Activated T-cell treated with anti-CD3 and anti-CD28 coated beads, Interleukin-2, amount 50 U/mL, for 48 hours (primary cell): ENCODE measurements at regions not wholly inside any gene's neighbourhood (a gene's known extent, or its start where the extent isn't known, plus 50 kb on each side); places are given as distances from the start of the nearest gene placed in this dataset.

ENCODE experiments used
- DNase-seq, 2 experiments: peaks; one replicate each; pipeline ENCODE4 v3.0.0-alpha.2; 2020

- DNase-seq = no peak
These were observed 70.1 kb upstream of the TMLHE start for GRCh38 chrX:155682834-155683233.

- no peak for DNase-seq
These were observed 67.0 kb upstream of the TMLHE start for GRCh38 chrX:155679715-155680114.

GRCh38 chrX:155673338-155673737 lies 60.6 kb upstream of the TMLHE start:
- DNase-seq = no peak

GRCh38 chrX:155666741-155667140 lies 54.0 kb upstream of the TMLHE start:
- DNase-seq = no peak
